Right cardiac atrium (tissue), 5 donors: ENCODE measurements at regions not wholly inside any gene's neighbourhood (a gene's known extent, or its start where the extent isn't known, plus 50 kb on each side); places are given as distances from the start of the nearest gene placed in this dataset.

Experiments
- ATAC-seq, 2 donors: fragments of 200-7000 bp; cut with Tn5 transposase; one replicate each; pipeline versions ENCODE4 v1.8.0 to v1.9.1; 2020; ENCODE audit warnings: moderate library complexity in 2 of 2, mild to moderate bottlenecking in 1 of 2
- DNase-seq, 3 donors: peaks; one replicate each; pipeline ENCODE4 v3.0.0-alpha.2; 2020
- H3K27ac ChIP-seq: one replicate; pipeline ENCODE4 v1.5.1; 2013; ENCODE audit warnings: mild to moderate bottlenecking, low read length, control low read depth, moderate library complexity
- H3K27me3 ChIP-seq: one replicate; pipeline ENCODE4 v1.6.1; 2013; ENCODE audit not compliant: control insufficient read depth, insufficient read depth
- H3K4me1 ChIP-seq: one replicate; pipeline ENCODE4 v1.6.1; 2013; ENCODE audit warnings: low read length; ENCODE audit not compliant: control insufficient read depth, insufficient read depth
- H3K4me3 ChIP-seq: one replicate; pipeline ENCODE4 v1.5.1; 2013; ENCODE audit warnings: low read length, control low read depth
- H3K9me3 ChIP-seq: one replicate; pipeline ENCODE4 v1.6.1; 2013; ENCODE audit warnings: low read length; ENCODE audit not compliant: control insufficient read depth
- WGBS: extraction: QIAGEN DNeasy Blood & Tissue Kit; methylation state at CpG from one replicate; pipeline ENCODE4 v1.1.7; 2013; 5-methylcytosine and 5-hydroxymethylcytosine counted together
- intact Hi-C, 4 donors: fragments of 100-400 bp; cut with DNase I; formaldehyde crosslinking; loops; one replicate each; pipeline versions ENCODE4 v1.11.0 to v1.14.0; 2022 to 2023
- donor health status: healthy with polysubstance abuse.
- donor health status: DM: no; HTN: yes; CAD: no.
- donor health status: DM: no; HTN: no; CAD: no.
- donor health status: DM: no; HTN: yes; CAD: no; lungs with severe emphysema.
- donor health status: DM: yes; HTN: yes; CAD: no.

DNA sequence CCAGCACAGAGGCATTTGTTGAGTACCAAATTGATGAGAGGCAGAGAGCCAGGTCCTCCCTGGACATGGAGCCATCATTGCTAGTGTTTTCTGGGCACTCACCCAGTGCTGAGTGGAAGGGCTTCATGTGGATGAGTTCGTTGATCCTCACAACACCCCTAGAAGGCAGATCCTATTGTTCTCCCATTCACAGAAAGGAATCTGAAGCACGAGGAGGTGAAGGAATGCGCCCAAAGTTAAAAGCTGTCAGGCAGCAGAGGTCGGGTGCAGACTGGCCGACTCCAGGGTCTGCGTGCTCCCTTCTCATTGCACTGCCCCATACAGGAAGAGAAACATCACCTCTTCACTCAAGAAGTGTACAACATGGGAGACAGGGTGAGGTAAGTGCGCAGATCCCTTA lies 153.5 kb upstream of the TNPO1 start:
- no peak for ATAC-seq
- no peaks in the 10 kb centered on the region for H3K9me3 ChIP-seq
- no peaks in the 10 kb centered on the region for H3K4me1 ChIP-seq
- WGBS: 72% methylated on average over 7 of the region's 7 CpGs
- no peak overlapping the region for H3K4me3 ChIP-seq
- H3K27me3 ChIP-seq: no peaks in the 10 kb centered on the region
- intact Hi-C loops: no loop called here
- H3K27ac ChIP-seq: no peak overlapping the region
- DNase-seq: no peak

DNA sequence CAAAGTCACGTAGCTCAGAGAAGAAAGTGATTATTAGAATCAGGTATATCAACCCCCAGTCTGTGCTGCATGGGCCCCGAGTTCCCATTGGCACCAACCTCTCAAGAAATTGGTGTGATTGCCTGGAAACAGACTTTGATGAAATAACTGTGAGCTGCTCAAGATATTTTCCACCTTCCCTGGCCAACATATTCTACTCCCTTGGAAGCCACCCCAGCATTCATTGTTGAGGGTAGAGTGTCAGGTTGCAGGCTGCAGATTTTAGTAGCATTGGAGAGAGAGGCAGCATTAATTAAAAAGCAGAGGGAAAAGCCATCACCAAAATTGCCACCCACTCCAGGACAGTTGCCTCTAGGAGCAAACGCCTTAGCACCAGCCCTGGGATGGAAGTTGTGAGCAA lies 154.2 kb upstream of the TNPO1 start:
- no peak overlapping the region for H3K4me3 ChIP-seq
- intact Hi-C loops: no loop called here
- DNase-seq (no peak), ATAC-seq (no peak)
- 75% methylated on average over 3 of the region's 3 CpGs for WGBS
- no peak overlapping the region for H3K27ac ChIP-seq
- H3K9me3 ChIP-seq: no peaks in the 10 kb centered on the region
- H3K27me3 ChIP-seq: no peaks in the 10 kb centered on the region
- H3K4me1 ChIP-seq: no peaks in the 10 kb centered on the region

DNA sequence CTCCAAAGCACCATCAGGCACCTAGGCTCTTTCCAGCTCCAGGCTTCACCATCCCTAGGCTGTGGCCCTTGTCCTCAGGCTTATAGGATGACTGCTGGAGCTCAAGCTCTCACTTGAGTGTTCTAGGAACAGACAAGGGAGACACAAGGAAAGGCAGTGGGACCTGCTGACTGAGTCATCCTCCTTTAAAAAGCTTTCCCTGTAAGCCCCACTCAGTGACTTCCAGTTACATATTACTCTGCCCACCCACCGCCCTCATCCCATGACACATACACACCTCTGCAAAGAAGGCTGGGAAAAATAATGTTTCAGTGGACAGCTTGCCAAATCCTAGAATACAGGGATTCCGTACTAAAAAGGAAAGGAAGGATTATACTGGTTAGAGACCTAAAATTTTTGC lies 154.2 kb upstream of the ZNF366 start:
- 80% methylated on average over 2 of the region's 2 CpGs for WGBS
- no peak for DNase-seq
- Histone ChIP-seq H3K27me3 (no peaks in the 10 kb centered on the region), H3K4me1 (no peaks in the 10 kb centered on the region), H3K9me3 (no peaks in the 10 kb centered on the region), H3K4me3 (no peak overlapping the region), H3K27ac (no peak overlapping the region)
- intact Hi-C loops: no loop called here
- ATAC-seq: no peak

GRCh38 chr5:72659726-72660125 lies 152.5 kb upstream of the ZNF366 start:
- intact Hi-C loops: loop anchor here in 1 of 4 donors (10.0 kb wide), 1 partner anchor 55 kb away; no protein-coding TSS in a partner anchor
- Histone ChIP-seq H3K9me3 (no peaks in the 10 kb centered on the region), H3K27ac (no peak overlapping the region), H3K4me1 (no peaks in the 10 kb centered on the region), H3K27me3 (no peaks in the 10 kb centered on the region), H3K4me3 (no peak overlapping the region)
- 78% methylated on average over 4 of the region's 4 CpGs for WGBS
- DNase-seq (no peak), ATAC-seq (no peak)

DNA sequence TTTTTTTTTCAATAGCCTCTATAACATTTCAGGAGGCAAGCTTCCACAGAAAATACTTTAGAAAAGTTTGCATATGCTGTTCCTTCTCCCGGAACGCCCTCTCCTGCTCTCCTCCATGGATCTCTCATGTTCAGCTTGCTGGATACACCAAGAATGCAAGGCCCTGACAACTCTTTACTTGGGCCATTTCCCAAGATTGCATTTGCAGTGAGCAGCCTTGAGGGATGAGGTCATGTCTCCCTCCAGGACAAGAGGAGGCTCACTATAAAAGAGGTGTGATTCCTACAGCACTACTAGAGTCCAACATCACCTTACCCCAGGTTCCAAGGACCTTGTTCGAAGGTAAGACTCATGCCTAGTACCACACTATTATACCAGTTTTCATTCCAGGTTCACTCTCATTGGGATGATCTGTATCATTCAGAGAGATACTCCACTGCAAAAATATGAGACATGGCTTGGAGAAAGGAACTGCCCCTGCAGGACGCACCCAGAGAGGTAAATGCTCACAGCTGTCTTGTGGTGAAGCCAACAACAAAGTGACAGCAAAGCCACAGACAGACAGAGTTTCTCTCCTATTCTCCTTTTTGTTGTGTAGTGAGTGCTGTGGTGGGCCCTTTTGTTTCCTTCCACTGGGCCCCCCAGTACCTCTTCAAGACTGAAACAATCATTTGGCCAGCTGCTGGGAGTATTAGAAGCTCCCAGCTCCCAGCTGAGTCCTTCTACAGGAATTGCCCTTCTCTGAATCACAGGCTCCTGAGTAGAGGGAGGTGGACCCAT lies 151.7 kb upstream of the ZNF366 start:
- intact Hi-C loops: loop anchor here in 1 of 4 donors (10.0 kb wide), 1 partner anchor 56 kb away; no protein-coding TSS in a partner anchor
- Histone ChIP-seq H3K27ac (no peak overlapping the region), H3K9me3 (no peaks in the 10 kb centered on the region)

DNA sequence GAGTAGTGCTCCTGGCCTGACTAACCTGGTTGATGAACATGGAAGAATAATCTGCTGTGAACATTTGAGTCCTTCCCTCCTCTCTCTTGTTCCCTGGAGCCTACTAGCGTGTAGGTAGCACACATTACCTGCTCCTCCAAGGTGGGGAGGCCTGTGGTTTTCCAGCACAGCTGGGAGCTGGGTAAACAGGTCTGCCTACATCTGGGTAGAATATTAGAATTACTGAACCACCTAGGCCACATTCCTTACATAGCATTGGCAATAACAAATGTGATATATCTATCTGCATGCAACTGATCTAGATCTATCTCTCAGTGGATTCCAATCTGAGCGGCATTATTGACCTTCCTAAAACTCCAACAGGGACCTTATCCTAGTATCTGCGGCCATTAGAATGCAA lies 151.0 kb upstream of the ZNF366 start:
- WGBS: 91% methylated on average over 3 of the region's 3 CpGs
- DNase-seq (no peak), ATAC-seq (no peak)
- H3K4me3 ChIP-seq: no peak overlapping the region
- H3K4me1 ChIP-seq: no peaks in the 10 kb centered on the region
- intact Hi-C loops: loop anchor here in 1 of 4 donors (10.0 kb wide), 1 partner anchor 57 kb away; no protein-coding TSS in a partner anchor
- H3K27ac ChIP-seq: no peak overlapping the region
- no peaks in the 10 kb centered on the region for H3K9me3 ChIP-seq
- no peaks in the 10 kb centered on the region for H3K27me3 ChIP-seq

More for the DNA sequence above, 151.7 kb upstream of the ZNF366 start:
- ATAC-seq (no peak), DNase-seq (no peak)
- WGBS: 92% methylated on average over 4 of the region's 4 CpGs
- Histone ChIP-seq H3K27me3 (no peaks in the 10 kb centered on the region), H3K4me3 (no peak overlapping the region), H3K4me1 (no peaks in the 10 kb centered on the region)

- intact Hi-C loops: loop anchor here in 1 of 4 donors (10.0 kb wide), 1 partner anchor 58 kb away; no protein-coding TSS in a partner anchor
- H3K4me1 ChIP-seq: no peaks in the 10 kb centered on the region
- 93% methylated on average over 2 of the region's 2 CpGs for WGBS
- H3K27me3 ChIP-seq: no peaks in the 10 kb centered on the region
- ATAC-seq (no peak), DNase-seq (no peak)
- no peak overlapping the region for H3K27ac ChIP-seq
- no peak overlapping the region for H3K4me3 ChIP-seq
- H3K9me3 ChIP-seq: no peaks in the 10 kb centered on the region
These were observed 149.7 kb upstream of the ZNF366 start for GRCh38 chr5:72656756-72657513.

DNA sequence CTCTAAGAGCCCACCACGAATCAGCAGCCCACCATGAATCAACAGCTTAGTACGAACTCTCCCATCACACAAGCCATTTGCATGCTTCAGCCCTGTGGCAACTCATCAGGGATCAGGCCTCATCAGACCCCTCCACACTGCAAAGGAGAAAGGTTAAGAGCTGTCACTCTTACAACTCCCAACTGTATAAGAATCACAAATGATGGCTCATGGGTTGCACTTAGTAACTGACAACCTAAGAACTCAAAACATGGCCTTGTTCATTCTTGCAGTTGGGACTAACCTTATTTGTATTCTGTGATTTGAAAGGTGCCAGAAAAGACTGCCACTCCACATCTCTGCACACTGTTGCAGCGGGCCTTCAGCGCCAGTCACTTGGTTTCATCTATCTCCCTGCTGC lies 149.1 kb upstream of the ZNF366 start:
- no peak for DNase-seq
- no peak for ATAC-seq
- no peak overlapping the region for H3K4me3 ChIP-seq
- H3K27ac ChIP-seq: no peak overlapping the region
- H3K9me3 ChIP-seq: no peaks in the 10 kb centered on the region
- H3K4me1 ChIP-seq: no peaks in the 10 kb centered on the region
- intact Hi-C loops: loop anchor here in 1 of 4 donors (10.0 kb wide), 1 partner anchor 58 kb away; no protein-coding TSS in a partner anchor
- H3K27me3 ChIP-seq: no peaks in the 10 kb centered on the region
- 92% methylated on average over 4 of the region's 4 CpGs for WGBS

GRCh38 chr5:72654231-72654630 lies 147.0 kb upstream of the ZNF366 start:
- no peak for DNase-seq
- no peak overlapping the region for H3K4me3 ChIP-seq
- 84% methylated on average over 2 of the region's 2 CpGs for WGBS
- H3K9me3 ChIP-seq: no peaks in the 10 kb centered on the region
- no peak for ATAC-seq
- no peaks in the 10 kb centered on the region for H3K27me3 ChIP-seq
- intact Hi-C loops: loop anchor here in 1 of 4 donors (10.0 kb wide), 1 partner anchor 61 kb away; no protein-coding TSS in a partner anchor
- no peak overlapping the region for H3K27ac ChIP-seq
- H3K4me1 ChIP-seq: no peaks in the 10 kb centered on the region

- DNase-seq: no peak
- intact Hi-C loops: loop anchor here in 1 of 4 donors (10.0 kb wide), 1 partner anchor 61 kb away; no protein-coding TSS in a partner anchor
- H3K4me1 ChIP-seq: no peaks in the 10 kb centered on the region
- no peak overlapping the region for H3K4me3 ChIP-seq
- WGBS: 69% methylated on average over 2 of the region's 2 CpGs
- no peaks in the 10 kb centered on the region for H3K27me3 ChIP-seq
- H3K27ac ChIP-seq: no peak overlapping the region
- H3K9me3 ChIP-seq: no peaks in the 10 kb centered on the region
- no peak for ATAC-seq
These were observed 146.4 kb upstream of the ZNF366 start for GRCh38 chr5:72653586-72653985.

DNA sequence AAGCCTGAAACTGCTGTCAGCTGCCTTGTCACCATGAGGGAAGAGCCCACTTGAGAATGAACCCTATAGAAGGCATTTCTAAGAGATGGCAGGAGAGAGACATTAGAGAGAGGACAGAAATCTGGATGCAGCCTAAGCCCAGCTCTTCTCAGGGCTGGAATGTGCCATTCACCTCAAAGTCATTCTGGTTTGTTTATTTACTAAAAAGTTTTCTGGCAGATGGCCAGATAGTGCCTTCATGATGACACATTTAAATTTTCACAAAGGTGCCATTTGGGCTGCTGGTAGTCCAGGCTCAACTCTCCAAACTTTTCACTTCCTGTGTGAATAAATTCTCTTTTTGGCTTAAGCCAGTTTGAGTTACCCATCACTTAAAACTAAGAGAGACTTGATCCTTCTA lies 144.6 kb upstream of the ZNF366 start:
- ATAC-seq: no peak
- no peak for DNase-seq
- Histone ChIP-seq H3K9me3 (no peaks in the 10 kb centered on the region), H3K27me3 (no peaks in the 10 kb centered on the region), H3K4me1 (no peaks in the 10 kb centered on the region), H3K4me3 (no peak overlapping the region), H3K27ac (no peak overlapping the region)
- intact Hi-C loops: loop anchor here in 1 of 4 donors (10.0 kb wide), 1 partner anchor 63 kb away; no protein-coding TSS in a partner anchor
